Heart left ventricle (tissue), 13 donors: ENCODE measurements at regions not wholly inside any gene's neighbourhood (a gene's known extent, or its start where the extent isn't known, plus 50 kb on each side); places are given as distances from the start of the nearest gene placed in this dataset.

ENCODE experiments used
- CTCF ChIP-seq, 12 donors: fragments of 200-600 bp; sonication (generic) in 4 of 12; IDR thresholded peaks; one replicate each; pipeline versions ENCODE4 v1.5.0 to v1.8.0; 2018 to 2022; ENCODE audit warnings: antibody characterized with exemption in 12 of 12, mild to moderate bottlenecking in 5 of 12
- POLR2A ChIP-seq, 2 donors: fragments of 450-650 bp; IDR thresholded peaks; one replicate each; pipeline ENCODE4 v1.6.1; 2017; ENCODE audit warnings: antibody characterized with exemption in 2 of 2, mild to moderate bottlenecking in 2 of 2, moderate library complexity in 2 of 2
- donor health status: ischemic (EF 13 %, LVEDD 7.1; RV severe dilation, severe dysfunction).
- donor health status: DM: no; HTN: yes; CAD: no.
- donor health status: DM: no; HTN: no; CAD: no.
- donor health status: ischemic (EF 25% LVEDD 6.9; RV normal size, moderate dysfunction).
- donor health status: ischemic (EF 25% LVEDD 5.7; RV mildly dilated, moderate dysfunction).
- donor health status: ischemic (EF 35%, LVEDD 5.7; RV mildly dilated, moderate dysfunction).
- donor health status: nonischemic (EF 11% LVEDD 7.7; RV severe dilation, severe dysfunction).
- donor health status: DM: yes; HTN: yes; CAD: no.
- donor health status: PGD.
- donor health status: ischemic (EF 29% LVEDD 5.4; RV normal size, mild dysfunction).
- donor health status: nonischemic (EF 23%, LVEDD 6.1; RV moderate dilation, normal function).

- TF ChIP-seq CTCF (IDR thresholded peaks at IDR 0.05) = no peak
- TF ChIP-seq POLR2A (IDR thresholded peaks at IDR 0.05) = no peak
These were observed 207.1 kb downstream of the GALC start for GRCh38 chr14:87785897-87786296.
